Muscle layer of colon (tissue), 2 donors: ENCODE measurements at regions not wholly inside any gene's neighbourhood (a gene's known extent, or its start where the extent isn't known, plus 50 kb on each side); places are given as distances from the start of the nearest gene placed in this dataset.

Experiments used
- H3K27ac ChIP-seq: one replicate; pipeline ENCODE4 v1.7.0; 2013; ENCODE audit warnings: low read depth, mild to moderate bottlenecking, low read length, moderate library complexity
- H3K27me3 ChIP-seq, 2 donors: one replicate each; pipeline ENCODE4 v1.7.0; 2013; ENCODE audit warnings: low read length in 2 of 2, mild to moderate bottlenecking in 2 of 2; ENCODE audit not compliant: insufficient read depth in 2 of 2, control insufficient read depth in 1 of 2
- H3K36me3 ChIP-seq: one replicate; pipeline ENCODE4 v1.7.0; 2013; ENCODE audit warnings: mild to moderate bottlenecking, low read length; ENCODE audit not compliant: insufficient read depth
- H3K4me1 ChIP-seq: one replicate; pipeline ENCODE4 v1.7.0; 2013; ENCODE audit warnings: mild to moderate bottlenecking, low read length; ENCODE audit not compliant: insufficient read depth
- H3K4me3 ChIP-seq, 2 donors: one replicate each; pipeline ENCODE4 v1.7.0; 2013; ENCODE audit warnings: low read length in 2 of 2, low read depth in 1 of 2, mild to moderate bottlenecking in 1 of 2, moderate library complexity in 1 of 2
- H3K9ac ChIP-seq: one replicate; pipeline ENCODE4 v1.7.0; 2013; ENCODE audit warnings: low read length
- H3K9me3 ChIP-seq: one replicate; pipeline ENCODE4 v1.7.0; 2013; ENCODE audit warnings: mild to moderate bottlenecking, low read length
- donor health status: abdominal sarcoma.
- donor health status: Adenocarcinoma of cecum.

GRCh38 chr18:10195529-10195928 is 258.9 kb upstream of the APCDD1 start:
- no peaks in the 10 kb centered on the region for H3K4me1 ChIP-seq

GRCh38 chr18:10197097-10197496 is 257.3 kb upstream of the APCDD1 start:
- Histone ChIP-seq H3K4me3 (no peak overlapping the region), H3K9ac (no peak overlapping the region), H3K27ac (no peak overlapping the region), H3K9me3 (no peaks in the 10 kb centered on the region), H3K36me3 (no peaks in the 10 kb centered on the region), H3K4me1 (no peaks in the 10 kb centered on the region), H3K27me3 (no peaks in the 10 kb centered on the region)

More at GRCh38 chr18:10195529-10195928, 258.9 kb upstream of the APCDD1 start:
- Histone ChIP-seq H3K36me3 (no peaks in the 10 kb centered on the region), H3K9me3 (no peaks in the 10 kb centered on the region), H3K27ac (no peak overlapping the region), H3K4me3 (no peak overlapping the region), H3K9ac (no peak overlapping the region), H3K27me3 (no peaks in the 10 kb centered on the region)

GRCh38 chr18:10201226-10201625 is 253.2 kb upstream of the APCDD1 start:
- H3K4me3 ChIP-seq, result no peak overlapping the region
- no peaks in the 10 kb centered on the region for H3K27me3 ChIP-seq
- no peak overlapping the region for H3K9ac ChIP-seq
- H3K36me3 ChIP-seq, result no peaks in the 10 kb centered on the region
- no peaks in the 10 kb centered on the region for H3K4me1 ChIP-seq
- H3K27ac ChIP-seq, result no peak overlapping the region
- H3K9me3 ChIP-seq, result no peaks in the 10 kb centered on the region

GRCh38 chr18:10201659-10202058 is 252.8 kb upstream of the APCDD1 start:
- Histone ChIP-seq H3K9ac (no peak overlapping the region), H3K4me3 (no peak overlapping the region), H3K36me3 (no peaks in the 10 kb centered on the region), H3K27ac (no peak overlapping the region), H3K4me1 (no peaks in the 10 kb centered on the region), H3K27me3 (no peaks in the 10 kb centered on the region), H3K9me3 (no peaks in the 10 kb centered on the region)

- no peak overlapping the region for H3K27ac ChIP-seq
- H3K4me1 ChIP-seq, result no peaks in the 10 kb centered on the region
- H3K9me3 ChIP-seq, result no peaks in the 10 kb centered on the region
- H3K9ac ChIP-seq, result no peak overlapping the region
- H3K27me3 ChIP-seq, result no peaks in the 10 kb centered on the region
- H3K36me3 ChIP-seq, result no peaks in the 10 kb centered on the region
- no peak overlapping the region for H3K4me3 ChIP-seq
These were observed 251.6 kb upstream of the APCDD1 start for GRCh38 chr18:10202845-10203321.

GRCh38 chr18:10205151-10205550 is 249.3 kb upstream of the APCDD1 start:
- Histone ChIP-seq H3K27ac (no peak overlapping the region), H3K4me3 (no peak overlapping the region), H3K36me3 (no peaks in the 10 kb centered on the region), H3K27me3 (no peaks in the 10 kb centered on the region), H3K9me3 (no peaks in the 10 kb centered on the region), H3K4me1 (no peaks in the 10 kb centered on the region), H3K9ac (no peak overlapping the region)

GRCh38 chr18:10207682-10208345 is 246.6 kb upstream of the APCDD1 start:
- no peak overlapping the region for H3K9ac ChIP-seq
- no peaks in the 10 kb centered on the region for H3K9me3 ChIP-seq
- H3K27me3 ChIP-seq, result no peaks in the 10 kb centered on the region
- H3K27ac ChIP-seq, result no peak overlapping the region
- H3K36me3 ChIP-seq, result no peaks in the 10 kb centered on the region
- H3K4me1 ChIP-seq, result no peaks in the 10 kb centered on the region
- no peak overlapping the region for H3K4me3 ChIP-seq

- Histone ChIP-seq H3K4me1 (no peaks in the 10 kb centered on the region), H3K27ac (no peak overlapping the region), H3K36me3 (no peaks in the 10 kb centered on the region), H3K9ac (no peak overlapping the region), H3K27me3 (no peaks in the 10 kb centered on the region), H3K4me3 (no peak overlapping the region), H3K9me3 (no peaks in the 10 kb centered on the region)
These were observed 245.1 kb upstream of the APCDD1 start for GRCh38 chr18:10209302-10209701.

GRCh38 chr18:10210057-10210633 is 244.3 kb upstream of the APCDD1 start:
- Histone ChIP-seq H3K36me3 (no peaks in the 10 kb centered on the region), H3K27me3 (no peaks in the 10 kb centered on the region), H3K9ac (no peak overlapping the region), H3K9me3 (no peaks in the 10 kb centered on the region), H3K4me1 (no peaks in the 10 kb centered on the region), H3K27ac (no peak overlapping the region), H3K4me3 (no peak overlapping the region)

- H3K27ac ChIP-seq, result no peak overlapping the region
- no peak overlapping the region for H3K9ac ChIP-seq
- no peak overlapping the region for H3K4me3 ChIP-seq
- no peaks in the 10 kb centered on the region for H3K36me3 ChIP-seq
- no peaks in the 10 kb centered on the region for H3K27me3 ChIP-seq
- H3K9me3 ChIP-seq, result no peaks in the 10 kb centered on the region
- no peaks in the 10 kb centered on the region for H3K4me1 ChIP-seq
These were observed 240.9 kb upstream of the APCDD1 start for GRCh38 chr18:10213526-10213925.

- no peaks in the 10 kb centered on the region for H3K27me3 ChIP-seq
- H3K4me1 ChIP-seq, result no peaks in the 10 kb centered on the region
- no peak overlapping the region for H3K9ac ChIP-seq
- H3K4me3 ChIP-seq, result no peak overlapping the region
- no peak overlapping the region for H3K27ac ChIP-seq
- H3K36me3 ChIP-seq, result no peaks in the 10 kb centered on the region
- H3K9me3 ChIP-seq, result no peaks in the 10 kb centered on the region
These were observed 239.0 kb upstream of the APCDD1 start for GRCh38 chr18:10215446-10215845.

GRCh38 chr18:10216791-10217190 is 237.6 kb upstream of the APCDD1 start:
- H3K27me3 ChIP-seq, result no peaks in the 10 kb centered on the region
- H3K36me3 ChIP-seq, result no peaks in the 10 kb centered on the region
- H3K4me3 ChIP-seq, result no peak overlapping the region
- no peak overlapping the region for H3K9ac ChIP-seq
- H3K4me1 ChIP-seq, result no peaks in the 10 kb centered on the region
- no peak overlapping the region for H3K27ac ChIP-seq
- no peaks in the 10 kb centered on the region for H3K9me3 ChIP-seq
